AG09309 (cell line): ENCODE measurements at regions not wholly inside any gene's neighbourhood (a gene's known extent, or its start where the extent isn't known, plus 50 kb on each side); places are given as distances from the start of the nearest gene placed in this dataset.

ENCODE experiments used
- DNase-seq: peaks from one replicate; pipeline ENCODE4 v3.0.0-alpha.2; 2010; ENCODE audit warnings: low read depth
- H3K4me3 ChIP-seq: 2 replicates; pipeline ENCODE4 v1.5.1; 2011; ENCODE audit warnings: mild to moderate bottlenecking, low read depth, low read length, moderate library complexity; ENCODE audit not compliant: control insufficient read depth
- CTCF ChIP-seq: IDR thresholded peaks from 2 replicates; pipeline ENCODE4 v1.5.1; 2011; ENCODE audit warnings: mild to moderate bottlenecking, low read depth, low read length, inconsistent platforms; ENCODE audit not compliant: insufficient read depth, control insufficient read depth; ENCODE audit errors: missing control alignments

GRCh38 chr7:33724201-33724600 is 181.1 kb upstream of the BMPER start:
- no peak overlapping the region for H3K4me3 ChIP-seq
- TF ChIP-seq CTCF, result no peak
- DNase-seq, result no peak

- no peak for TF ChIP-seq CTCF
- H3K4me3 ChIP-seq, result no peak overlapping the region
- no peak for DNase-seq
Observed at GRCh38 chr7:33725111-33726025, 180.0 kb upstream of the BMPER start.

GRCh38 chr7:33726582-33726981 is 178.8 kb upstream of the BMPER start:
- DNase-seq, result no peak
- no peak for TF ChIP-seq CTCF
- H3K4me3 ChIP-seq, result no peak overlapping the region

- DNase-seq, result no peak
- no peak overlapping the region for H3K4me3 ChIP-seq
- no peak for TF ChIP-seq CTCF
Observed at GRCh38 chr7:33727315-33727714, 178.0 kb upstream of the BMPER start.

- H3K4me3 ChIP-seq, result no peak overlapping the region
- TF ChIP-seq CTCF, result no peak
- no peak for DNase-seq
Observed at GRCh38 chr7:33728873-33729551, 176.3 kb upstream of the BMPER start.

GRCh38 chr7:33729726-33730125 is 175.6 kb upstream of the BMPER start:
- H3K4me3 ChIP-seq, result no peak overlapping the region
- no peak for DNase-seq
- TF ChIP-seq CTCF, result no peak
